GM21381 (cell line): ENCODE measurements at regions not wholly inside any gene's neighbourhood (a gene's known extent, or its start where the extent isn't known, plus 50 kb on each side); places are given as distances from the start of the nearest gene placed in this dataset.

Source experiments
- ATAC-seq: cut with Tn5 transposase; IDR thresholded peaks from one replicate; pipeline ENCODE4 v1.9.1; 2021; ENCODE audit warnings: mild to moderate bottlenecking, moderate library complexity; ENCODE audit not compliant: unreplicated experiment

DNA sequence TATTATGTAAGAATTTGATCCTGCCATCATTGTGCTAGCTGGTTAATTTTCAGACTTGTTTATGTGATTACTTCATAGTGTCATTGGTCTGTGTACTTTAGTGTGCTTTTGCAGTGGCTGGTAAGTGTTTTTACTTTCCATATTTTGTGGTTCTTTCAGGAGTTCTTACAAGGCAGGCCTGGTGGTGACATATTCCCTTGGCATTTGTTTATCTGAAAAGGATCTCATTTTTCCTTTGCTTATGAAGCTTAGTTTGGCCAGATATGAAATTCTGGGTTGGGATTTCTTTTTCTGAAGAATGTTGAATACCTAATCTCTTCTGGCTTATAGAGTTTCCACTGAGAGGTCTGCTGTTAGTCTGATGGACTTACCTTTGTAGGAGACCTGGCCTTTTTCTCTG, 72.8 kb upstream of the MC4R start:
- ATAC-seq = no peak

DNA sequence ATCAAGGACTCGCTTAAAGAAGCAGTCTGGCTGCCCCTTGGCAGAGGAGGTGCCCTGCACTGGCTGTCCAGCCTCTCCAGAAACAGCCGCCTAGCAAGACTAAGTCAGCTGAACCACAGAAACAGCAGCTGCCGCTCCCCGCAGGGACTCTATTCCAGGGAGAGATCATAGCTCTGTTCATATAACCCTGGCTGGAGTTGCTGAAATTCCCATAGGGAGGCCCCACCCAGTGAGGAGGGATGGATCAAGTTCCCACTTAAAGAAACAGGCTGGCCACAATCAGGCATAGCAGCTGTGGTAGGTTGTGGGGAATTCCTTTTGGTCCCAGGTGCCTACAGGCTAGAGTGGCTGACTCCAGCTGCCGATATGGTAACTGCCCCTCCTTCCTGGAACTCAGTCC, 74.2 kb upstream of the MC4R start:
- ATAC-seq = no peak

DNA sequence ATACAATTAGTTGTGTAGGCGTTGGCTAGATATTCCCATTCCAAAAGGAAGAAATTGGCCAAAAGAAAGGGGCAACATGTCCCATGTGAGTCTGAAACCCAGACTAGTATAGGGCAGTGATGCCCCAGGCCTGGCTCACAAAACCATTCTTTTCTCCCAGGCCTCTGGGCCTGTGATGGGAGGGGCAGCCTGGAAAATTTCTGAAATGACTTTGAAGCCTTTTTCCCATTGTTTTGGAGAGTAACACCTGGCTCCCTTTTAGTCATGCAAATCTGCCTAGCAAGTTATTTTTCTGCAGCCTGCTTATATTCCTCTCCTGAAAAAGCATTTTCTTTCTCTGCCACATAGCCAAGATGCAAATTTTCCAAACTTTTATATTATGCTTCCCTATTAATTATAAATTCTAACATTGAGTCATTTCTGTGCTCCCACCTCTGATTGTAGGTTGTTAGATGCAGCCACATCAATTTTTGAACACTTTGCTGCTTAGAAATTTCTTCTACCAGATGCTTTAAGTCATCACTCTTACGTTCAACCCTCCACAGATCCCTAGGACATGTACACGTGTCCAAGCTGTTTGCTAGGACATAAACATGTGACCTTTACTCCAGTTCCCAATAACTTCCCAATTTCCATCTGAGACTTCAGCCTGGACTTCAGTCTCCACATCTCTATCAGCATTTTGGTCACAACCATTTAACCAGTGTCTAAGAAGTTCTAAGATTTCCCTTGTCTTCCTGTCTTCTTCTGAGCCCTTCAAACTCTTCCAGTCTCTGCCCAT, 76.1 kb upstream of the MC4R start:
- ATAC-seq = no peak

- no peak for ATAC-seq
Measured at GRCh38 chr18:60452421-60452820, 79.8 kb upstream of the MC4R start.

- ATAC-seq = no peak
Measured at GRCh38 chr18:60466677-60467076, 94.1 kb upstream of the MC4R start.

- no peak for ATAC-seq
Measured at GRCh38 chr18:60469387-60470100, 97.0 kb upstream of the MC4R start.

GRCh38 chr18:60471652-60472051, 99.1 kb upstream of the MC4R start:
- no peak for ATAC-seq

GRCh38 chr18:60485201-60485600, 112.6 kb upstream of the MC4R start:
- no peak for ATAC-seq

GRCh38 chr18:60493066-60493465, 120.5 kb upstream of the MC4R start:
- ATAC-seq = no peak

DNA sequence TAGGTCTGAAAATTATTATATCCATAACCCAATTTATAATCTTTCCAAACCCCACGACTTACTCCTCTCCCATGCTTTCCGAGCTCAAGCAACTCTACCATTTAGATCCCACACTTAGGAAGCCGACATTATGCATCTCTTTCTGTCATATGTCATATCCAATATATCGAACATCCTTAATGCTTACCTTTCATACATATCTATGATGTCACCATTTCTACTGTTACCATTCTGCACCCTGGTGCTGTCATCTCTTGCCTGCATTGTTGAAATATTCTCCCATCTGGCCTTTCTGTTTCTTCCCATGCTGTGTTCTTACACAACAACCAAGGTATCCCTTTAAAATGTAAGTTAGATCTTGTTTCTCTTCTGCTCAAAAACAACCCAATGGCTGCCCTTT, 127.1 kb upstream of the MC4R start:
- ATAC-seq = no peak

DNA sequence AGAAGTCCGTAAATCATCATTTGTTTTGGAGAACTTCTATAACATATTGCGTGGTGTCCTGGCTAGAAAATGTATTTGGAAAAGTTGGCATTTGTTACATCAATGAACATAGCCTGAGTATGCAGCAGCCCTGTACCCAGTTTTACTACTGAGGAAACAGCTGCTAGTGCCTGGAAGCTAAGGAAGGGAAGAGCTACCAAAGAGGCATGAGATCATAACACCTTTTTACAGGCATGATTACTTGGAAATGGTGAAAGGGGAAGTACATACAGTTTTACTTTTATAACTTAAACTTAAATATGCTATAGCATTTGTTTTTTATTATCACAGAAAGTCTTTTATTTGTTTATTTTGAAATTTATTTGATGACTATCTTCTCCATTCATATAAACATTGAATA, 128.4 kb upstream of the MC4R start:
- ATAC-seq = no peak

DNA sequence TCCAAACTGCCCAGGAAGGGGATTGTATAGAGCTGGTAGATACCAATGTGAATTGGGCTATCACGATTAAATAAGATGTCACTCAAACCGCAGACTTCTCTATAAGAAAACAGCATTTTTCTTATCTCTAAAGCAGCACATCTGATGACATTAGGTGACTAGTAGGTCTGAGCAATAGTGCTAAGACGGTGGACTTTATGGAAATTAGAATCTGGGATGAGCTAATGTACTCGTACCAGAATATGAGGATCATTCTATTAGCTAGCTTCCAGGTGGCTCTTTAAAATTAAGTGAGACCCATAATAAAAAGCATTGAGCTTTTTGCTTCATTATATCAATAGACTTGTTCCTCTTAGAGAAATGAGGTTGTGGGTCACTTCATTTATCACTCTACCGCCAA, 130.0 kb upstream of the MC4R start:
- no peak for ATAC-seq

GRCh38 chr18:60503199-60503598, 130.6 kb upstream of the MC4R start:
- ATAC-seq = no peak

GRCh38 chr18:60506190-60506589, 133.6 kb upstream of the MC4R start:
- ATAC-seq = no peak

- no peak for ATAC-seq
Measured at GRCh38 chr18:60506682-60507081, 134.1 kb upstream of the MC4R start.

DNA sequence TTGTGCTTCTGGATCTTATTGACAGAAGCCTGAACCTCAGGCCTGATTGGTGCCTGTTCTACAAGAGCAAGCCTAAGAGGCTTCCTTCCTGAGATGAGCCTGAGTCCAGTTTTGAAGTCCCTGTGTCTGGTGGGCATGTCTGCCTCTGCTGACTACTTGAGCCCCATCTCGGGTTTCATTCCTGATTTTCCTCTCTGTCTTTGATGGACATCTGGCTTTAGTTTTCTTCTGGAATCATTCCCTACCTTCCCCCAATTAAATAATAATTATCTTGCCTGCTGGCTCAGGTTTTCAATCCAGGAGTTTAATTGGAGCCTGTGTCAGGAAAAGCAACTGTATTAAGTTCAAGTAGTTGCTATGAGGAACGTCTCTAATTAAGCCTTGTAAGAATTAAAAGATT, 135.5 kb upstream of the MC4R start:
- ATAC-seq = no peak

- ATAC-seq = no peak
Measured at GRCh38 chr18:60534538-60534937, 162.0 kb upstream of the MC4R start.

GRCh38 chr18:60537074-60537473, 164.5 kb upstream of the MC4R start:
- no peak for ATAC-seq

GRCh38 chr18:60538891-60539290, 166.3 kb upstream of the MC4R start:
- no peak for ATAC-seq

DNA sequence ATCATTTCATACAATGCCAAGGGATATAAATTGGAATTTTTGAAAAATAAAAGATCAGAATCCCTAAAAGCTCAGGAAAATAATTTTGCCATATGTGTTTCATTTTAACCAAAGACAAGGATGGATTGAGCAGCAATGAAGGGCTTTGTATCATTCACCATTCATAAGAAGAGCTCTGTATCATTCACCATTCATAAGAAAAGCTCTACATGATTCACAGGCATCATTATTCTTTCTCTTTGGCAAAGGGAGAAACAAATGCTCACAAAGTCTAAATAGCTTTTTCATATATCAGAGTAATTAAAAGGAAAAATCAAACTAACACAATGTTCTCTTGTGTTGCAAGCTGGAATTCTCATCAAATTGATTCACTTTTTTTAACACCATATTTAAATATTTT, 169.1 kb upstream of the MC4R start:
- ATAC-seq = no peak

DNA sequence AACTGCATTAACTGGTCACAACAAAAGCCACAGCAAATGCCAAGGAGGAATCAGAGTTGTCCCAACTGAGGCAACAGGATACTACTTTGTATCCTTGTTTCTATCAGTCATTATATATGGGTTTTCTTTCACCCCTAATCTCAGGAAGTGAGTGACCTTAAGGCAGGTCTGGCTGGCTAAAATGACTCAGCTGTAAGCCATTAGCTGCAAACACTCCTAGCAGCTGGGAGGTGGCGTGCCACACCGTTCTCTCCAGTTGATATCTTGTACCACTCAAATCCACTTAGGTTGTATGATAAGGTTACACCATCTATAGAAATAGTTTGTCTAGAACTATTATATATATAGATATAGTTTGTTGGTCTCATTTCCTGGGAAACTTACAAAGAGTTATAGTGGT, 171.1 kb upstream of the MC4R start:
- ATAC-seq = no peak

GRCh38 chr18:60549338-60549960, 176.9 kb upstream of the MC4R start:
- ATAC-seq = peak; percentile 55
